ENCODE measurements at regions not wholly inside any gene's neighbourhood (a gene's known extent, or its start where the extent isn't known, plus 50 kb on each side); places are given as distances from the start of the nearest gene placed in this dataset.
"Not testable (repeated sequence)": the region's sequence is repeated elsewhere in the genome, so short reads cannot be mapped to it uniquely, and the experiment has no call there.

DNA sequence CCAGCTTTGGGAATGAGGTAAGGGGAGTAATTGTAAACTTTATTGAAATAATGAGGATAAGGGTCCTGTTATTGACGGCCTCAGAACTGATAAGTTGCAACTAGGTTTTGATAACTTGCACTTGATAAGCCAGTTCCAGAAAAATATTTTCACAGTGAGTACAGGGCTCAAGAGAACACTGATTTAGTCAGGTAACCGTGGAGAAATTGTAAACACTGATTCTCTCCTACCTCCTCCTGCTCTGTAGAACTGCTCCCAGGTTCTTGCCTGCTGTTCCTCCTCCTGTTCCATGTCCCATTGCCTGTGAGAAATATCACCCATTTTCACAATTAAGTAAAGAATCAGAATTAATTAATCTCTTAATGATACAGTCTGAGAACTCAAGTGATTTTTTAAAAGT is 55.0 kb upstream of the CXXC4 start:
- DNase-seq (ENCODE audit: low read depth), result peak; percentile 5

DNA sequence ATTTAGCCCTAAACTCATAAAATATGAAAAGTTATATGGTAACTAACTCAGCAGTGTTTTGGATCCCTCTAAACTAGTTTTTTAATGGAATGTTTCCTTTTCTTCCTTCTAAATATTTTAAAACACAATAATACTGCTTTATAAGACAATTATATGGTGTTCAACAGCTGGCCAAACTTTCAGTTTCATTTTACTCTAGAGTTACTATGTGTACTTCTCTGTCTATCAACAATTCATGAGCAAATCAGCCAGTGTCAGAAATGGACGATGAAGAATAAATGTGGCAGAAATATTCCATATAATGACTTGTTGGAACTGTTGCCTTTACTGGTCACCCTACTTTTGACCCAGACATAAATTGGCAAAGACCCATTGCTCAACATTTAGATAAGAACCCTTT is 64.8 kb upstream of the CXXC4 start:
- DNase-seq (ENCODE audit: low read depth), result no peak

DNA sequence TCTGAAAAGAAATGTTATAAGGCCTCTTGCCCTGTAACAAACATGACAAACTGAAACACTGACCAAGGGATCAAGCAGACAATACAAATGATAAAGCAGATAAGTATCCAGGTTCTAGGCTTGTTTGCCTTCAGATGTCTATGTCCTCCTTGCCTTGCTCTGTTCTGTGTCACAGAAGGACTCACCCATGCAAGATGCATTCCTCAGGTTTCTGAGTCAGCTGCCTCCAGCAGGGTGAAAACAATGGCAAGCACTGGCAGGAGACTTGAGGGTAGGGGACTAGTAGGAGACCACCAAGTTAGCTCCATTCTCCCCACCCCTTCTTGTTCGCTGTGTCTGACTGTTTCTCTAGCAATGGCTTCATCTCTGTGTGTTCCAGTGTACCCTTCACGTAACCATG is 76.6 kb upstream of the CXXC4 start:
- peak; percentile 55 for DNase-seq (ENCODE audit: low read depth)

DNA sequence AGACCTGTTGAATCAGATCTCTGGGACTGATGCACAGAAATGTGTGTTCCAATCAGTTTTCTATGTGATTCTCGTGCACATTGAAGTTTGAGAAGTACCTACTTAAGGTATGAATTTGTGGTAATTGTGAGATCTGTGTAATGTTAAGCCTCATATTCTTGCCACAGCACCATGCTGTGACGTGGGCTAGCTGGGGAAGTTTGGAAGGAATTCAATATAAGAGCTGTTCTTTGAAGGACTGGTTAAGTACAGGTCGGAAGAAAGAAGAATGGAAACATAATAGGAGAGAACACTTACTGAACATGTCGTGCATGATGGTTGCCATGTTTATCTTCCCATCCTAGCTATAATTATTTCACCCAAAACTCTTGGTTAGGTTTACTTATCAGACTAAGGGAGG is 79.7 kb upstream of the CXXC4 start:
- DNase-seq (ENCODE audit: low read depth), result no peak

DNA sequence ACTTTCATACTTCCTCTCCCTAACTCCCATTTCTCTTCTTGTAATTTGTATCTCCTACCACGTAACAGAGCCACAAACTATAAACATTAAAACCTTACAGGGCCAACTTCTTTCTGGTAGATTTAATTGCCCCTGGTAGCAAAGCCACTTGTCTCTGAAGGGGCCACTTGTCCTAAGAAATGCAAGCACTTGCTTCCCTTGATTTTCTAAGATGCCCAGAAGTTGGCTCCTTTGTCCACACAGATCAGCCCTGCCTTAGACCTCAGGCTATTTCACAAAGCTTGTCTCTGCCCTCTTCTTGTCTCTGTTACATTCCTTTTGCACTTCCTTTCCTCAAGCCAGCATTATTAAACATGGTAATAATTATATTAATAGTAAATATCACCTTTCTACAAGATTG is 80.6 kb upstream of the CXXC4 start:
- DNase-seq (ENCODE audit: low read depth), result no peak

DNA sequence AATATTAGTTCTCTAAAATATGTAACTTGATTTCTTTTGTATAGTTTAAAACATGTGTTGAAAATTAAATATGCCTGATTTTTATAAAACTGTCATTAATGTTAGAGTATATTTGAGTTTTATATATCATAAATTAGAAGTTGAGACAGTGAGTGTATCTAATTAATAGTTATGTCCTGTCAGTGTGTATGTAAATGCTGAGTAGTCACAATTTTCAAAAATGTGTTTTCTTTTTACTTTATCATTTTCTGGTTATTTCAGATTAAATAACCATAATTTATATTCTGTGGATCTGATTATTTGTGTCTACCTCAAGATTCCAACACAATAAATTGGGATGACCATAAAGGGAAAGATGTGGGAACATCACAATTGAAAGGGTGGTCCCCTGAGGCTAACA is 82.7 kb upstream of the CXXC4 start:
- no peak for DNase-seq (ENCODE audit: low read depth)

DNA sequence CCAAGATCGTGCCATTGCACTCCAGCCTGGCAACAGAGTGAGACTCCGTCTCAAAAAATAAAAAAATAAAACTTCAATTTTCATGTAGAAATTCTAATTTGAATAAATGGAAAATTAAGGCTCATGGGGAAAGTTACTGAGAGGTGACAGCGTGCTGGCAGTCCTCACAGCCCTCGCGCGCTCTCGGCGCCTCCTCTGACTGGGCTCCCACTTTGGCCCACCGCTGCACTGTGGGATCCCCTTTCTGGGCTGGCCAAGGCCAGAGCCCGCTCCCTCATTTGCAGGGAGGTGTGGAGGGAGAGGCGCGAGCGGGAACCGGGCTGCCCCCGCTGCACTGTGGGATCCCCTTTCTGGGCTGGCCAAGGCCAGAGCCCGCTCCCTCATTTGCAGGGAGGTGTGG is 86.8 kb upstream of the CXXC4 start:
- DNase-seq (ENCODE audit: low read depth), result not testable (repeated sequence)

DNA sequence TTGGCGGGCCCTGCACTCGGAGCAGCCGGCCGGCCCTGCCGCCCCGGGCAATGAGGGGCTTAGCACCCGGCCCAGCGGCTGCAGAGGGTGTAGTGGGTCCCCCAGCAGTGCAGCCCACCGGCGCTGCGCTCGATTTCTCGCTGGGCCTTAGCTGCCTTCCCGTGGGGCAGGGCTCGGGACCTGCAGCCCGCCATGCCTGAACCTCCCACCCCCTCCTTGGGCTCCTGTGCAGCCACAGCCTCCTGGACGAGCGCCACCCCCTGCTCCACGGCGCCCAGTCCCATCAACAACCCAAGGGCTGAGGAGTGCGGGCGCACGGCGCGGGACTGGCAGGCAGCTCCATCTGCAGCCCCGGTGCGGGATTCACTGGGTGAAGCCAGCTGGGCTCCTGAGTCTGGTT is 87.4 kb upstream of the CXXC4 start:
- DNase-seq (ENCODE audit: low read depth), result not testable (repeated sequence)

DNA sequence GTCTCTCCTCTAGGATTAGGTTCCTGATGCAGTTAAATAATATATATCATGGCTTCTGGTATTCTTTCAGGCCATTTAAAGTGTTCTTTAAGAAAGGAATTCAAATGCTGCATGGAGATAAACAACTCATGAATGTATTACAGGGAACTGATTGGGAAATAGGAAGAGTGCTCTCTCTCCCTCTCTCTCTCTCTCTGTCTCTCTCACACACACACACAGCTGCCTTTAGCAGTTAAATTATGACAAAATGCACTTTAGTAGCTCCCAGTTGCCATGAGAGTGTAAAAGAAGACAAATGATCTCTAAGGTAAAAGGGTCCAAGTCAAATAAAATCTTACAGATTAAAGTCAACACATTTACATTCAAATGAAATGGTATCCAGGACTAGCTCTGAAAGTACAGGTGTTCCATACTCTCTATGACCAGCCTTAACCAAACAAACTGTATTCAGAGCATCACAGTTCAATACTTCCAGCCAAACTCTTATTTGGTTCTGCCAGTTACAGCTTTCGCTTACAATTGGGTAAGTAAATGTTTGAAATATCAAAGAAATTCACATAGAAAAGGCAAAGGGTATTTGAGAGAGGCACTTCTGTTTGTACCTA is 94.7 kb upstream of the CXXC4 start:
- no peak for DNase-seq (ENCODE audit: low read depth)

DNA sequence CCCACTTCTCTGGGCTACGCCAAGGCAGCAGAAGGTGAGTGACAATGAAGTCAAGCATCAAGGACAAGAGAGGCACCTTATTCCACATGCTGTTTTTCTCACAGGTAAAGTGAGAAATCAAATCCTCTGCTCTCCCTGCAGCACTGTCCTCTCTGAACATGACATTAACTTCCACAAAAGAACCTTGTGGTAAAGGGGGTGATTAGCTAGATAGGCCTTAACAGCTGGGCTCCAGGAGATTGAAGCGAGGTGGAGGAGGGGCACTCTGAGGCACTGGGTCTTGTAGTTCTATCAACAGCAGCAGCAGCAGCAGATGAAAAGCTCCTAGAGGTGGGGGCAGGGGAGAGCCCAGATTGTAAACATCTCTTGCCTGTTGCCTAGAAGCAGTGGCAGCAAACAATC is 96.8 kb upstream of the CXXC4 start:
- no peak for DNase-seq (ENCODE audit: low read depth)

DNA sequence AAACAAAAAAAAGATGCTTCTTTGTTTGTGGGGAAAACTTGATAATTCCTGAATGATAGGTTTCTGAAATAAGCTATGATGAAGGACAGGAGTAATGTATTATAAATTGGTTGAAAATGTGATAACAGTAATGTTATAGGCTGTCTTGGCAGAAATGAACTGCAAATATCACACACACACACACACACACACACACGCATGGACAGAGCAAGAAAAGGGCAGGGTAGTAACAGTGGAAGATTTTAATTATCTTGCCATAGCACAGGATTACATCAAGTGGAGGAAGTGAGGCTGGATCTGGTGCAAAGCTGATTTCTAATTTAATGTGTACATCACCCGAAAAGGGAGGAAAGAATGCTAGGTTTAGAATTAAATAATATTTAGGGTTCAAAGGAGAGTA is 97.5 kb upstream of the CXXC4 start:
- DNase-seq (ENCODE audit: low read depth), result no peak

DNA sequence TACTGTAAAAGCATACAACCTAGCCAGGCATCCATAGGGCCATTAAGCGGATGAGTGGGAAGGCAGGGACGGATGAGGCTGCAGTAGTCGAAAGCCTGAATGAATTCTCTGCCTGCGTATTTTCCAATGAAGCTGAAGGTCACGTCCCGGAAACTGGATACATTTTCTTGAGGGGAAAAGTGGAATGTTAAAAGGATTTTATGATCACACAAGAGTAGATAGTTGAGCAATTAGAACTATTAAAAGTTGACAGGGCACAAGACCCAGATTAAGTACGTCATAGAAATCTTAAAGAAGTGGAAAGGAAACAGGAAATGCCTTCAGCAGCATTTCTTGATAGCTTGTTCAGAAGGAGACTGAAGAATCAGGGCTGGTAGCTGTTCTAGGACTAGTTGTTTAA is 98.3 kb upstream of the CXXC4 start:
- peak; percentile 42 for DNase-seq (ENCODE audit: low read depth)

DNA sequence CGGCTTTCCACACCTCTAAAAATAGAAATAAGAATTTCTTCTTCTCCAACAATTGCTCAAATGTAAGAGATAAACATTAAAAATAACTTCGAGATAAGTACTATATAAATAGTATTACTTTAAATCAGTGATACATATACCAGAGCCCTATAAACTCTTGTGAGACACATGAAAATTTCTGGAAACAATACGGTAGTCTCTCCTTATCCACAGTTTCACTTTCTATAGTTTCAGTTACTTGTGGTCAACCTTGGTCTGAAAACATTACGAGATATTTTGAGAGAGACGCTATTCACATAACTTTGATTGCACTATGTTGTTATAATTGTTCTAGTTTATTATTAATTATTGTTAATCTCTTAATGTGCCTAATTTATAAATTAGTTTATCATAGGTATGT is 101.5 kb upstream of the CXXC4 start:
- DNase-seq (ENCODE audit: low read depth), result no peak

DNA sequence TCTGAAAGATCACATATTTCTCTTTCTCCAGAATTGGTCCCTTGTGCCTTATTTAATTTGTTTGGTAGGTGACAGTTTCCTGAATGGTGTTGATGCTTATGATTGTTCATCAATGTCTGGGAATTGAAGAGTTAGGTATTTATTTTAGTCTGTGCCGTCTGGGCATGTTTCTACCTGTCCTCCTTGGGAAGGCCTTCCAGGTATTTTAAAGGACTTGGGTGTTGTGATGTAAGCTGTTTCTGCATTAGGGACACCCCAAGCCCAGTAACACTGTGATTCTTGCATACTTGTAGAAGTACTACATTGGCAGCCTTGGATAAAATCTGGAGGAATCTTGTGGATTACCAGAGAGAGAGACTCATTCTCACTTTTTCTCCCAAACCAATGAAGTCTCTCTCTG is 120.8 kb upstream of the CXXC4 start:
- no peak for DNase-seq (ENCODE audit: low read depth)

DNA sequence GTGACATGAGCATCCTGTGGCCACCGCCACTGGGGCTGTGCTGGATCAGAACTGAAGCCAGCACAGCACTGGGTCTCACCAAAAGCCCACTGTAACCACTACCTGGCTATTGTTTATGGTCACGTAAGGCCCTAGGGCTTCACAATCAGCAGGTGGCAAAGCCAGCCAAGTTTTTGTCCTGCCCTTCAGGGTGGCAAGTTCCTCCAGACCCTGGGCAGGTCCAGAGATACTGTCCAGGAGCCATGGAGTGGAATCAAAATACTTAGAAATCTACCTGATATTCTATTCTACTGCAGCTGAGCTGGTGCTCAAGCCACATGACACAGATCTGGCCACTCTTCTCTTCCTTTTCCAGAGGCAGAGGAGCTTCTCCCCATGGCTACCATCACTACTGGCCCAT is 121.2 kb upstream of the CXXC4 start:
- DNase-seq (ENCODE audit: low read depth), result no peak

DNA sequence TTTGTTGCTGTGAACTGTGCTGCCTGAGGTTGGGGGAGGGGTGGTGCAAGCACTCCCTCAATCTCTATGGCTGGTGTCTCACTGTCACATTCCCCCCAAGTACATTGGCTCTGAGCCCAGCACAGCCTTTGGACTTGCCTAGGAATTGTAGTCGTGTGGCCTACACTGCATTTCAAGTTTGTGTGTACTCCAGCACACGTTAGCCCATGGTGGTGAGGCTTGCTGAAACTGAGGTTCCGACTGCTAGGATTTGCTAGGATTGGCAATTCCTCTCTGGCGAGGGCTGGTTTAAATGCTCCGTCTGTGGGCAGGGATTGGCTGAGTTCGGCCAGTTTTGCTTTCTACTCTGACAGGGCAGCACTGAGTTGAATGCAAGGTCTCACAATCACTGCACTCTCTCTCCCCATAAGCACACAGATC is 121.7 kb upstream of the CXXC4 start:
- peak; percentile 32 for DNase-seq (ENCODE audit: low read depth)

DNA sequence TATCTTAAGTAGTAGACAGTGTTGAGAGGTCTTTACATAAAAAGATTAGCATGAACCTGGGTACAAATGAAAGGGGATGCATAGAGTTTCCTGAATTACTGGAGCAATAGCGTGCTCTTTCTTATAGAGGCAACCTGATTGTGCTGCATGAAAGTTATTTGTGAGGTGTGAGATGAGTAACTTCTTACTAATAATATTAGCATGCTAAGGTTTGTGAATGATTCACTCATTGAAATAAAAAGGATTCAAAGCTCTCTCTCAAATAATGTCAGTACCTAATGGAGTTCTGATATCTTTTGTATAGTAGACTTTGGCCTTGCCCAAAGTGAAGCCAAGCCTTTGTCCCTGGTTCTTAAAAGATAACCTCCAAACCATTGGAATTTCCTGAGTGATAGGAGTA is 131.0 kb upstream of the CXXC4 start:
- DNase-seq (ENCODE audit: low read depth), result peak; percentile 33

DNA sequence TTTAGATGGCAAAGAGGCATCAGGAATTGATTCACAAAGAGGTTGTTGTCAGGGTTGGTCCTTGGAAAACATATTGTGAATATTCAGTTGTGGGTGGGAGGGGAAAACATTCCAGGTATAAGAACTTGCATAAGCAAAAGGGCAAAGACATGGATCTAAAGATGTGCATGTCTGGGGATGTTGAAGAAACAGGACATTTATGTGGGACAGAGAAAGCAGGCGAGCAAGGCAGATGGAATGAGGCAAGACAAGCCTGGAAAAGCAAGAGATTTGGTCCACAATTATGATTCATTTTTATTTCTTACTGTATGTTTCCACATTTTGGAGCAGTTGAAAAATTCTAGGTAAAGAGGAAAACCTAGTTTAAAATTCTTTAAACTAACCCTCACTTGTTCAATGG is 134.9 kb upstream of the CXXC4 start:
- no peak for DNase-seq (ENCODE audit: low read depth)

DNA sequence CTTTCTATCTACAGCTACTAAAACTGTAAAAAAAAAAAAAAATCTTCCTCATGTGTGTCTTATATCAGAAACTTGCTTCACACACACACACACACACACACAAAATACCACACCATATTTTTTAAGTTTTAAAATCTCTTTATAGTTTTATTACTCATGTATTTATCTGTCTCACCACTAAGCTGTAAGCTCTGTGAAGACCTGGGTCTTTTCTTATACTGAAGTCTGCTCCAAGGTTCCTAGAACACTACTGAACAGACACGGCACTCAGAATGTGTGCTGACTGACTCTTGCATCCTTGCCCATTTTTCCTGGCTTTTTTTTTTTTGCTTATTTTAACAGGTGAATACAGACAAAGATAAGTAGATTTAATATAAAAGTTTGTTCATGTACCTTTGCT is 135.6 kb upstream of the CXXC4 start:
- DNase-seq (ENCODE audit: low read depth), result no peak

DNA sequence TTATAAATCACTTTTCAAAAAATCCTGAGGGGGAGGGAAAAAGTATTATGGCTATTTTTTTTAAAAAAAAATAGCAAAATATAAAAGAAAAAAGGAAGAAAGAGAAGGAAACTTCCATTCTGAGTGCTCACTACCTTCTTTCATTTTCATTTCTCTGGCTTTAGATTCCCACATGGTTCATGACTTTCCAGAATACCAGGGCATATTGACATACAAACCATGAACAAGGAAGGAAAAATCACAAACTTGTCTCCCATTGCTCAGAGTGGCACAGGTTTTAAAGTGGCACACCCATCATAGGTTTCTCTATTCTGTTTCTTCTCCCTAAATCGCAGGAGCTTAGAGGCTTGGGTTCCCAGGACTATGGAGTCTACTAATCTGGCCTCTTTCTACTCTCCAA is 136.3 kb upstream of the CXXC4 start:
- DNase-seq (ENCODE audit: low read depth), result no peak

DNA sequence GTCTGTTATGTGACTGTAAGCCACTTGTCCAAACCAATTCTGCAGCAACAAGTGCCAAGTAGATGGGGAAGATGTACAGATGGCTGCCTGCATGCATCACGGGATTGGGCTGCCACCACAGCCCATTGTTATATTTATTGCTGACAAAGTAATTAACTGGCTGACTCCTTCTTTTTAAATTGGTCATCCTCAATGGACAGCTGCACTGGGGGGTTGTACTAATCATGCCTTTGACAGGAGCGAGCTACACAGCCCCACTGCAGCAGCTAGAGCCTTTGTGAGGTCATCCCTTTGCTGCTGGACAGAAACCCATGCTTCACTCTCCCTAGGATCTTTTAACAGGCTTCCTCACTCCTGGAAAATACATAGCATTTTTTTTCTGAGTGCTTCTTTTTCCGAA is 146.7 kb upstream of the CXXC4 start:
- DNase-seq (ENCODE audit: low read depth), result no peak

DNA sequence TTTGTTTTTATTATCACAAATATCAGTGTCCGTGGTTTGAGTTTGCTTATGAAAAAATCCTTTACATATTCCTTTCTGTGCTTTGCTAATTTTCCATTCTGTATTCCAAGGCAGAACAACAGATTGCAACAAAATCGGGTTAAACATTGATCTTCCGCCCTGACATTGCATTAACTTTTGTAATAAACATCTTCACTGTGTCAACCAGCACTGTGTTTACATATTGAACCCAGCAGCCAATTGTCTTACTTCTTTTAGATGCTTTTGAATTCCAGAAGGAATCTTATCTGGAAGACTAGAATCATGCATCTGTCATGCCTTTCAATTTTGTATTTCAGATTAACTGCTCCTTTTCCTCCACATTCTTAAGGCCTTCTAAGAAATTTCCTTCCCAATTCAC is 147.8 kb upstream of the CXXC4 start:
- peak; percentile 39 for DNase-seq (ENCODE audit: low read depth)

DNA sequence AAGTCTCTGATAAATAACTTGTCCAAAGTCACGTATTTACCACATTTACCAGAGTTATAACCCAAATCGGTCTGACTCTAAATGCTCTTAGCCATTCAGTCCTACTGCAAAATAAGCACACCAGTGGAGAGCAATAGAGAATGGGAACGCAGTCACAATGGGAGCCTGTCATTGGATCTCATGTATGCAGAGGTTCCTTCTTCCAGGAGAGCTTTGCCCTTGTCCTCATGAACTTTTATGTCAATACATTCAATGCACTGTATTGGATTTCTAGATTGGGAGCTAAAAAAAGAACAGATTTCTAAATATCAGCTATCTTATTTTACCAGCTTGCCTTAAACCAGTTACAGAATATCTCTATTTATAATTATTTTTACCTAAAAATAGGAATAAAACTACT is 149.1 kb upstream of the CXXC4 start:
- no peak for DNase-seq (ENCODE audit: low read depth)

DNA sequence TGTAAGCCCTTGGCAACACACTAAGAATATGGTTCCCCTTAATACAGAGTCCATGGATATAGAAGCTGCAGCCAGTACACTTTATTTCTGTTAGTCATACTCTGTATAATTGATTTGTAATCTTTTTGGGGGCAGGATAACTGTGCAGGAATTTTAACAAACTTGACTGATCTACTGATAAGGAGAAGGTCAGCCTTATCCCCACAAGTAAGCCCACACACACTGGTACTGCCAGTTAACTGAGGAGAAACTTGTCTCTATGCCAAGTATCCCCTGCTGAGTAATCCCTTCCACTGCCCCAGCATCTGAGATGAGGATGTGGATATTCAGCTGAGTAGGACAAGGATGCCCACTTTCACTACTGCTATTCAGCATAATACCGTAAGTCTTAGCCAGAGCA is 154.9 kb upstream of the CXXC4 start:
- DNase-seq (ENCODE audit: low read depth), result no peak

DNA sequence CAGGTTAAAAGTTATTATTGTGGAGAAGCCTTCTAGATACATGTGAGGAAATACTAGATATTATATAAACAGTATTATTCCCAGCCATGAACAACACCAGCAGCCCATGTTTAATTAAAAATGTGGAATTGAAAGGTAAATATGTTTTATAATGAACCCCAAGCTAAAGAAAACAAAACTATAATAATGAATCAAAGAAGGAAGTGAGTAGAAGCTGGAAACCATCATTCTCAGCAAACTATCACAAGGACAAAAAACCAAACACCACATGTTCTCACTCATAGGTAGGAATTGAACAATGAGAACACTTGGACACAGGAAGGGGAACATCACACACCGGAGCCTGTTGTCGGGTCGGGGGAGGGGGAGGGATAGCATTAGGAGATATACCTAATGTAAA is 167.6 kb upstream of the CXXC4 start:
- not testable (repeated sequence) for DNase-seq (ENCODE audit: low read depth)
